ENCODE measurements at regions not wholly inside any gene's neighbourhood (a gene's known extent, or its start where the extent isn't known, plus 50 kb on each side); places are given as distances from the start of the nearest gene placed in this dataset.

- no peak for TF ChIP-seq CTCF (conservative IDR thresholded peaks at IDR 0.05; ENCODE audit: low read length)
- no peak for TF ChIP-seq EZH2phosphoT487 (IDR thresholded peaks at IDR 0.05; ENCODE audit: borderline replicate concordance)
These were observed 271.2 kb downstream of the HAPSTR1 start for GRCh38 chr16:9362604-9363003.
